HG02938 (cell line): ENCODE measurements at regions not wholly inside any gene's neighbourhood (a gene's known extent, or its start where the extent isn't known, plus 50 kb on each side); places are given as distances from the start of the nearest gene placed in this dataset.
"Not testable (repeated sequence)": the region's sequence is repeated elsewhere in the genome, so short reads cannot be mapped to it uniquely, and the experiment has no call there.

Experiments
- ATAC-seq: cut with Tn5 transposase; IDR thresholded peaks from one replicate; pipeline ENCODE4 v1.9.1; 2021; ENCODE audit warnings: mild to moderate bottlenecking, moderate library complexity; ENCODE audit not compliant: unreplicated experiment

DNA sequence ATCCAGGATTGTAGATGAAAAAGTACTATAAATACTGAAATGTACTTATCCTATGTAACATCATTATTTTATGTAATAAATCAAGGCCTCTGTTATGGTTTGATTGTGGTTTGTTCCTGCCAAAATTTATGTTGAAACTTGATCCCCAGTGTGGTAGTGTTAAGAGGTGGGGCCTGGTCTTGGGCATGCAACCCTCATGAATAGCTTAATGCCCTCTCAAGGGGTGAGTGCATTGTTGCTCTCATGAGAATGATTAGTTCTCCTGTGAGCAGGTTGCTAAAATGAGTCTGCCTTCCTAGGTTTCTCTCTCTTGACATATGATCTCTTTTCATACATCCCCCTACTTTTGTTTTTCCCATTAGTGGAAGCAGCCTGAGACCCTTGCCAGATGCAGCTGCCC is 915.4 kb downstream of the TSN start:
- ATAC-seq: no peak

DNA sequence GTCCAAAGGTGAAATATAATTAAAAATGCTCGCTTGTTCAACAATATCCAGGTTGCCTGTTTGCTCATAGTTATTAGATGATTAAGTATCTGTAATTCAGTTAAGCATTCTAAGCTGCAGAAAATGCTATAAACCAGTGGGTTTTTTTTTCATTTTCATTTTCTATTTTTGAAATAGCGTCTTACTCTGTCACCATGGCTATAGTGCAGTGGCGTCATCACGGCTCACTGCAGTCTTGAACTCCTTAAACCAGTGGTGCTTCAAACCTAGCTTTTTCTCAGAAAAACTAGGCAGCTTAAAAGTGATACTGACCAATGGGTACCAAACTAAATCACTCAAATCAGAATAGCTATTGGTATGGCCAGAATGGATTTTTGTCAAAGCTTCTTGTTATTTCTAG is 925.2 kb downstream of the TSN start:
- ATAC-seq: no peak

DNA sequence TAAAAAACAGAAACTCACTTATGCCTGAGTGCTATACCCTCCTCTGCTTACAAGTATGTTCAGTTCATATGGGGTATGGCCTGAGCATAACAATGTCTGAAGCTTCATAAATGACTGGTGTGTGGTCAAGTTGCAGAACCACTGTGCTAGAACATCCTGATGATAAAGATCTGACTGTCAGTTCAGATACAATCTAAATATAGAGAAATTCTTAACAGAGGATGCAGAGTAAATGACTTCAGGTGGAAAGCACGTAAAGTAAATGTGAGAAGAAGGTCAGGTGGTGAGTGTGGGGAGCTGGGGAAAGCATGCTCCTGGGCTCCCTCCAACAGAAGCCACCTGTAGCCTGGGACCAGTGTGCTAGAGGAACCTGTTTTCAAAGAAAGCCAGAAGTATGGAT is 926.2 kb downstream of the TSN start:
- ATAC-seq: no peak

DNA sequence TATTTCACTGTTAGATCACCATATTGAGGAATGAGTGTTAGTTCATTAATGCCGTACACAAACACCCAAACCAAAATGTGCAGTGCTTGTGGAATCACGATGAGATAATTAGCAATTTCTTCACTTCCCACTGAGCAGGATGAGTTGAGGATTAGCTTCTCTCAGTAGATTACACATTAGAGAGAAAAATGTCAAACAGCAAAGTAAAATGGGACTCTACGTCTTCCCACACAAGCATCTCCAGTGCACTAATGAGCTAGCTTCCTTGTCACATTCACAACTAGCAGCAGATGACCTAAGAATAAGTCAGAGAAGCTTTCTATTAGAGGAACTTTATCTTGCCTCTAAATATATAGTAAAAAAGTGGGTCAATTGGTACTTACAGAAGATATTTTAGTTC is 926.9 kb downstream of the TSN start:
- ATAC-seq: no peak

DNA sequence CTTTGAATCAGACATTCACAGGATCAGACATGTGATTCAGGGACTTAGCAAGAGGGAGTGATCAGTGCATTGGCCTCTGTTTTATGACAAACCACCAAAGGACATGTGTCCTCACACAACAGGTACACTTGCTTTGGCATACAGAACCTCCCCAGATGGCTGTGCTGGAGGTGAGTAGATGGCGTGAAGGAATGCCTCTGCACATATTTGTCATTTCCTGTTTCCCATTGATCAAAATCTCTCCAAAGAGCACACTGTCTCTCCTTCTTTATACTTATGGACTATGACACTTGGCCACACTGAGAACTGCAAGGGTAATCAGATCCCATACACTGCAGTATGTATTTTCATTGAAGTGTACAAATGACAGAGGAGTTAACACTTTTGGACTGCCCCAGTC is 927.6 kb downstream of the TSN start:
- no peak for ATAC-seq

DNA sequence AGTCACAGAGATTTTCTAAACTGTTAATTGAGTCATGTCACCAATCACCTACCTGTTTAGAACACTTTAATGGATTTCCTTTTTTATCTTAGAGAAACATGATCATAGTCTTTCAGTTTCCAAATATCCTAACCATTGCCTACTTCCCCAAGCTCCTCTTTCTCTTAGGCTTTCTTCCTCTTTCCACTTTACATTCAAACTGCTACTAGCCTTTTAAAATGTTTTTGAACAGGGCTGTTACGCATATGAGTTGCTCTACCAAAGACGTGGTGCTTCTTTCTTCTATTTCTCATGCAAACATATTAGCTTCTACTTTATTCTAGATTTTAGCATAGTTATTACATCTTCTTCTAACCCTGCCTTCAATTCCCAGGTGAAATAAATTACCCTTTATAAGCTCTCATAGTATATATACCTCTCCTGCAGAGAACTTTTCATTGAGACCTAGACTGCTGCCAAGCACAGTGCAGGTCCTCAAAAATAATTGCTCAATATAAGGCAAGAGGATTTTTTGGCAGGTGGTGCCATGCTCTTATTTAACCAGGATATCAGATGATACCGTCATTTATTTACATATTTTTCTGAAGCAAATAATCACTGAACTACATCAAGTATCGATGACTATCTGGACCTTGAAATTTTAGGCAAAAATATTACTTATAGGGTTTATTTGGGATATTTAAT is 937.1 kb downstream of the TSN start:
- no peak for ATAC-seq

DNA sequence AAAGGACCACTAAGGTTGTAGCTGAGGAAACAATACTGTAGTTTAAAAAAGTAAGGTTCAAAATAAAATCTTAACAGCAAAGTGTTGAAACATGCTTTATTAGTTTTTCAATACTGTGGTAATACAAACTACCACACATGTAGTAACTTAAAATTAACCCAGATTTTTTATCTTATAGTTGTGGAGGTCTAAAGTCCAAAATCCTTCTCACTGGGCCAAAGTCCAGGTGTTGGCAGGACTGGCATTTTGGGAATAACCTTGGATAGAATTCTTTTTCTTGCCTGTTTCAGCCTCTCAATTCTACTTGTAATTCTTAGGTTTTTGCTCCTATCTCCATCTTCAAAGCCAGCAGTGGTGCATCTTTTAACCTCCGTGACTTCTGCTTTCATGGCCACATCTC is 942.0 kb downstream of the TSN start:
- no peak for ATAC-seq

DNA sequence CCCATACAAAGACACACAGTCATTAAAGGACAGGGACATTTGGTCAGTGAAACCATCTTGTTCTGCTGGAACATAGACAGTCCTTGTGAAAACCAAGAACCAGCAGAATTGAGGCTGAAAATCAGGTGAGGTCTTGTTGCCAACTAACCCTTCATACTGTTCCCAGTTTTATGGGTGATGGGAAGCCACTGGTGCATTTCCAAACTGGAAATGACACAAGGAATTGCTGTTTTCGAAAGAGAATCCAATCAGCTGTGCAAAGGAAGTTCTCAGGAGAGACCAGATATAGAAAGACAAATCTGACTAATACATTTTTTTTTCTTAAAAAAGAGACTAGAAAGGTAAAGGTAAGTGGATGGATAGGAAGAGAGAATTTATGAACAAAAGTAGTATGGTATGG is 948.2 kb downstream of the TSN start:
- no peak for ATAC-seq

DNA sequence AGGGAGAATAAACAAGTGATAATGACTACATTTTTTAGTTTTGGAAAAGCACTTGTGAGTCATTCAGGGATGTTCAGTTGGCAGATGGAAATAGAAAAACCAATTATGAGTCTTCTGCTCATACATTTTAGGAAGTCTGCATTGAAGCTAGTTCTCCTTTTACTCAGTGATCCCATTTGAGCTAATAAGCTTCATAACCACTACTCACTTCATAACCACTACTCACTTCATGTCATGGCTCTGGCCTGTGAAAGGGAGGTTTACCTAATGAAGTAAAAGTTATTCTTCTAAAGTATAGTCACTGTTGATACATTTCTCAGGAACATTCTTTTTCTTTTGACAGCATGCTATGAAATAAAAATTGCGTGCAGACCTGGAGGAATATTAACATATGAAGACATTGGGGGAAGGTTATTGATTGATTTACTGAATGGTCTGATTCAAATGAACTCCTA is 948.7 kb downstream of the TSN start:
- peak; percentile 69 for ATAC-seq

DNA sequence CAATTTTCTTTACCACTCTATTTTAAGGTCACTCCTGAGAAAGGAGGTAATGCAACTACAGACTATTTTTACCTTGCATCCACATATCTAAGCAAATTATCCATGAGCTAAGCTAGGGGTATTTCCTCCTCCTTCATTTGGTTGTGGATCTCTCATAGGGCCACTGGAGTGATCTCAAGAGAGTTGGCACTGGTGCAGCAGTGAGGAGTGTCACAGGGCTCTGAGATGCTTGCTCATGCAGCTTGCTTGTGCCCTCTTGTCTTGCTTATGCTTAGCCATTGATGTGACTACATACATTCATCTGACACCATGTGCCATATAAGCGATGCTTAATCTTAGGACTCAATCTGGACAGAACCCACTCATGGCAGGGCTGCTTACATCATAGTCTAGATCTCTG is 950.3 kb downstream of the TSN start:
- ATAC-seq: no peak

DNA sequence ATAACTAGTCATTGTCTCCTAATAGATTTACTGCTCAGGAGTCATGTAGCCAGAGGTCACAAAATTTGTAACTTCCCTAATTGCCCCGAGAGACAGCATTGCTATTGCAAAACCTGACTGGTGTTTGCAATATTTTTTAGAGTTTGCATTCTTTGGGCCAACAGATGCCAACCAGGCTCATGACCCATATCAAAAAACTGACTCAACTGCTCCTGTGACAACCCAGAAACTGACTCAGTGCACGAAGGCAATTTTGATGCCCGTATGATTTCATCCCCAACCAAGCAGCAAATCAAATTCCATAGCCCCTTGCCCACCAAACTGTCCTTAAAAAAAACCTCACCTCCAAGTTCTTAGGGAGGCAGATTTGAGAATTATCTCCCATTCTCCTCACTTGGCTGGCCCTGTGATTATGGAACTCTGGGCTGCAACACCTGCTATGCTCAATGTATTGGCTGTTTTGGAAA is 951.3 kb downstream of the TSN start:
- ATAC-seq: no peak

DNA sequence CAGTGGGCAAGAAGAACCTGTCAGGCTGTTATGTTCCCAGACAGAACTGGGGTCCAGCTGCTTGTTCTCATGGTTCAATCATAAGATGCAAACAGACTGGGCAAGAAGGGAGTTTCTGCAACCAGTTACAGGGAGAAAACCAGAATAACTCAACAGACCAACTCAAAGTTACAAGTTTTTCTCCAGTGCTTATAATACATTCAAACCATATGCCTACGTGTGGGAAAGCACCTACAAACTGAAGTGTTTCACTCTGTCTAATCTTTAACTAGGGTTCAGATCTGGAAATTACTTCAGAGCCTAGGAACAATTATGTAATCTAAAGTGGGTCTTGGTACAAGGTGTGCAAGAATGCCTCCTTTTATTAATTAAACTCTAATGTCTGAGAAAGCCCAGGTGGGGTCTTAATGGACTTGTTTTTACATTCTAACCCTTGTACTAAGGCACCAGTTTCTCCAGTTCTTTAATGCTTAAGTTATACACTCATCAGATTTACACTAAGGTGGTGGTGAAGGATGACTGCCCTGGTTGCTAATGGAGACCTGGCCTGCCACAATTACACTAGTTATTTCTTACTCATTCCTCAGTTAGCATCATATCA is 951.9 kb downstream of the TSN start:
- peak; percentile 51 for ATAC-seq

DNA sequence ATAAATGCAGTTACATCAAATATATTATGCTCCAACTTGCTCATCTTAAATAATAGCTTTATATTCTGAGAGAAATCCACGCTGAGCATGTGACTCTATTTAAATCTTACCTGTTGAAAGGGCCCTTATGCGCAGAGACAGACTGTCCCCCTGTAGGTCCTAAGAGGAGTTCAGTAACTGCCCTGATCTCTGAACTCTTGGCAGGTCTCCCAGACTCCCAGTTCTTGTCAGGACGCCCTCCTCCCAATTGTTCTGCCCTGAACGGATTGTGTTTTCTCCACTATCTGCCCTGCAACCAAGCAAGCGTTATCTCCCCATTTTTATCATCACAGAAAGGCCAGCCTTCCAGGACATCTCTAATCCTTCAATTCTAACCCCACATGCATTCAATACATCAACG is 954.6 kb downstream of the TSN start:
- ATAC-seq: no peak

DNA sequence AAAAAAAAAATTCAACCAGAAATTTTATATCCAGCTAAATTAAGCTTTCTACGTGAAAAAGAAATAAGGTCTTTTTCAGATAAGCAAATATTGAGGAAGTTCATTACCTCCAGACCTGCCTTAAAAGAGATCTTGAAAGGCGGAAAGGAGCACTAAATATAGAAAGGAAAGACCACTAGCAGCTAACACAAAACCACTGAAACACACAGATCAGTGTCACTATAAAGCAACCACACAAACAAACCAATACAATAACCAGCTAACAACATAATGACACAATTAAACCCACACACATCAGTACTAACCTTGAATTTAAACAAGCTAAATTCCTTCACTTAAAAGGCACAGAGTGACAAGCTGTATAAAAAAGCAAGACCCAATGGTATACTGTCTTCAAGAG is 958.3 kb downstream of the TSN start:
- ATAC-seq: no peak

DNA sequence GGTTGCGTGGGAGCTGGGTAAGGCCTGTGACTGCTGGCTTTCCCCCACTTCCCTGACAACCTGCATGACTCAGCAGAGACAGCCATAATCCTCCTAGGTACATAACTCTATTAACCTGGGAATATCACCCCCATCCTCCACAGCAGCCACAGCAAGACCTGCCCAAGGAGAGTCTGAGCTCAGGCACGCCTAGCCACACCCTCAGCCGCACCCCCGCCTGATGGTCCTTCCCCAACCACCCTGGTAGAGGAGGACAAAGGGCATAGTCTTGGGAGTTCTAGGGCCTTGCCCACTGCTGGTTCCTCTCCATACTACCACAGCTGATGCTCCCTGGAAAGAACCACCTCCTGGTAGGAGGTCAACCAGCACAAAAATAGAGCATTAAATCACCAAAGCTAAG is 965.4 kb downstream of the TSN start:
- ATAC-seq: not testable (repeated sequence)

DNA sequence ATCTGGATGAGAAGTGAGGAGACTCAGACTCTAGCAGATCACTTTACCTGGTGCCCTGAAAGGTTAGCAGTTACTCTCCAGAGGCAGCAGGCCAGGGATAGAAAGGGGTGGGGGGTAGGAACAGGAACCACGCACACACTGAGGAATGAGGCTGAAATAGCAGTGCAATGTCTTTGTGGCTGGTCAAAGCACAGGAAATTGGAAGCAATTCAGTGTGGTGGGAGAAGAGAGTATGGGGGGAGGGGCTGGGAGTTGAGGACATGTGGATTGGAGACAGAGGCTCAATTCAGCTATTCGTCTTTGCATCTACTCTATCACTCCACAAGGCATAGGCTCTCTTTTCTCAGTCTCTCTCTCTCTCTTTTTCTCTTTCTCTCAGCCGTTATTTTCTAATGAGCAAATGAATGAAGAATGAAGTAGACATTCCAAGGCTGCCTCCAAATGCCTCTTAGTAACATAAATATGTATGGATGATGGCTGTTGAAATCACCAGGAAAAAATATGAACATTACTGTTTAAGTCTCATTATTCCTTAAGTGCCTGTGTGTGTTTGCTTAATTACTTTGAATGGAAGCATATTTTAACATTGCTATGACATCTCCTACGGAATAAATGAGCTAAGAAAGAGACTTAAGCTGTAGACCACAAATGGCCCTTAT is 979.4 kb downstream of the TSN start:
- ATAC-seq: no peak

DNA sequence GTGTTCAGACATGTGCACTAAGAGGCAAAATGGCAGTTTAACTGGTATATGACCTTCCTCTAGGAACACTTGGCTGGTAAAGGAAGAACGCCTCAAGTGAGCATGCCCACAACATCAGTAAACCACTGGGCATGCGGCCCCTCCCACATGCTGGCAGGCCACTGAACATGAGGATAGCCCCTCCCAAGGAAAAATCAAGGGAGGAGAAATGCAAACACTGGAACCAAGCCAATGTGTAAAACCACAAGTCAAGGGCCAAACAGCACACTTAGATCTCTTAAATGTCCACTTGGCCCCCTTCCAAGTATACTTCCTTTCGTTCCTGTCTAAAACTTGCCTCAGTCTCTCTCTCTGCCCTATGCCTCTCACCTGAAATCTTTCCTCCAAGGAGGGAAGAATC is 980.8 kb downstream of the TSN start:
- ATAC-seq: no peak

DNA sequence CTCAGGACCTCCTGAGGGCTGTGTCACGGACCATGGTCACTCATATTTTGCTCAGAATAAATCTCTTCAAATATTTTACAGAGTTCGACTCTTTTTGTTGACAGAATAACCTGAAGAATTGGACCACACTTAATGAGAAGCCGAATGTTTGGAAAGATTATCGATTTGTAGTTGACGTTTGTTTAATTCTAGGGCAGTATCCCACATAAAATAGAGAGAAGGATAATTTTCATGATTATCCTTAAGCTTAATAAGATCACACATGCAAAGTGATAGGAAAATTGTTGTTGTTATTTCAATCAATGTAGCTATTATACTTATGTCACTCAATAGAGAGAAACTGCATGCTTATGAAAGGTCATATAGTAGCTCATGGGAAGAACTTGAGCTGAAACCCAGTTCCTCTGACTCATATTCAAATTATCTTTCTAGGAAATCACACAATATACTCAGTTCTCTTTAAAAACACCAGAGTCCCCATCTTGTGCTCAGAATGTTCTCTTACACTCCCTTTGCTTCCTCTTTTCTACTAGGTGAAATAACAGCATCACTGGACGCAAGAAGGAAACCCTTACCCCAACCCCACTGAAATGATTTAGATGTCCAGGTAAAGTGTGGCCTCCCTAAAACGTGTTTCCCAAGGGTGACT is 982.1 kb downstream of the TSN start:
- peak; percentile 82 for ATAC-seq

DNA sequence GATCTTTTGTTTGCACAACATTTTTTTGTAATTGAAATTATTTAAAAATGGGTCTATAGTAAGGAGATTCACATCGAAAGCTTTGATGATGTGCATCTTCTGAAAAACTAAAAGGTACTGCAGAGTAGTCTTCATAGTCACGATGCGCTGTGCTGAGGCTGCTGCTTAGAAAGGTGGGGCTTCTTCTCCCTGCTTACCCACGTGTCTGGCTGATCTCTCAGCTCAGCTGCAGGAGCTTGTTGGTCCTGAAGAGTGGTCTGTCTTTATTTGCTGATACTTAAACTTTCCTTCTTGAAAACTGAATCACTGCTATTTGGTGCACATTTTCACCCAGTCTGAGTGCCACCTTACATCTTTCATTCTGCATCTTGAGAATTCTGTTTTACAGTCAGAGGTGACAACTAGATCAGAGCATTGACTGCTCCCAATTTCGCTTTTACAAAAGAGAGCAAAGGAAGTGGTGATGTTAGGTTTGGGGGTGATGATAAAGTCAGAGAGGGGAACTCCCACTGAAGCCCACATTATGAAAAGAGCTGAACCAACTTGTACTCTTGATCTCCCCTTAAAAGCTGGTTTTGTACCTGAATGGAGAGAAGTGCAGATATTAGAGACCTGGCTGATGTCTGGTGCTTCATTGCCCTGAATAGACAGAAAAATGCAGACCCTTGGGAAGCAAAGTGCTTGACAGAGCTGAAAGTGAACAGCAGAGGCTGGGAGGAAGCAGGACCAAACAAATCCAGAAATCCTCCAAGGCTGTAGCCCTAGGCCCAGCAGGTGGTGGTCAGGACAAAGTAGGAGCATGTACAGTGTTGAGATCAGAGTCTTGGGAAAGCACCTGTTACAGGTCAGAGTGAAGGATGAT is 984.5 kb downstream of the TSN start:
- no peak for ATAC-seq

DNA sequence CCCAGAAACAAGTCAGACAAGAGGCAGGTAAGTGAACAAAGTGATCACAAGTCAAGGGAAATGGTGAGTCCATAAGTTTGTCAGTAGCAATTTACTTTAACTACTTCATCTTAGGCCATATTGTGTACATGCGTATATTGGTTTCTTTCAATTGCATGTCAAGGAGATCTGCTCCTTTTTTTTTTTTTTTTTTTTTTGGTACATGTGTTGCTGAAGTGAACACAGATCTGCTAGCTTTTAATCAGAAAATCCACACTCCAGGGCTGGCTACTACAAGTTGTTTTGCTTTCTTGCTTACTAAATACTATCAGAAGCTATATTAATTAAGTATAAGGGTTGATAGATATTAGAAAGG is 985.1 kb downstream of the TSN start:
- ATAC-seq: no peak

DNA sequence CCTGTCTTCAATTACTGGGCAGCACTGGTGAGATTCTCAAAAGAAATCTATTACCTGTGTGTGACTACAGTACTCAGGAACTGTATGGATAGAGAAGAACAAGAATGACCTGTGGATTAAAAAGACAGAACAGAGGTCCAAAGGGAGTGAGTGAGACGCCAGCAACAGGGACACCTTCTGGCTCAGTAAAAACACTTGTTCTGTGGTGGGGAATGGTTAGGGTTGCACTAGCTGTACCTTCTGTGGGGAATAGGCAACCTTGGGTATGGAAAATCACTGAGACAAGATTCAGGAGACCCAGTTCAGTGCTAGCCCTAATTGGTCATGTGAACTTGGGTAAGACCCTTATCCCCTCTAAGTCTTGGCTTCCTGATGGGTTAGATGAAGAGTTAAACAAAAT is 986.0 kb downstream of the TSN start:
- no peak for ATAC-seq
